Fibroblast of lung (primary cell): ENCODE measurements at regions not wholly inside any gene's neighbourhood (a gene's known extent, or its start where the extent isn't known, plus 50 kb on each side); places are given as distances from the start of the nearest gene placed in this dataset.
"Not testable (repeated sequence)": the region's sequence is repeated elsewhere in the genome, so short reads cannot be mapped to it uniquely, and the experiment has no call there.

Experiments
- DNase-seq, 2 donors: peaks; one replicate each; pipeline versions ENCODE4 v3.0.0 to v3.0.0-alpha.2; 2010; ENCODE audit warnings: low read depth in 2 of 2
- H2AFZ ChIP-seq: 2 replicates; pipeline ENCODE4 v1.5.1; 2012; ENCODE audit warnings: low read length, control low read depth, inconsistent platforms
- H3K27ac ChIP-seq: 2 replicates; pipeline ENCODE4 v1.5.1; 2011; ENCODE audit warnings: low read length, control low read depth; ENCODE audit not compliant: insufficient read depth
- H3K27me3 ChIP-seq: 2 replicates; pipeline ENCODE4 v1.5.1; 2011; ENCODE audit warnings: mild to moderate bottlenecking, low read length; ENCODE audit not compliant: control insufficient read depth, insufficient read depth
- H3K36me3 ChIP-seq: 2 replicates; pipeline ENCODE4 v1.5.1; 2011; ENCODE audit warnings: low read length; ENCODE audit not compliant: control insufficient read depth, insufficient read depth
- H3K4me1 ChIP-seq: 2 replicates; pipeline ENCODE4 v1.5.1; 2011; ENCODE audit warnings: low read length; ENCODE audit not compliant: control insufficient read depth, insufficient read depth; ENCODE audit errors: extremely low read depth
- H3K4me2 ChIP-seq: 2 replicates; pipeline ENCODE4 v1.5.1; 2011; ENCODE audit warnings: low read length, control low read depth; ENCODE audit not compliant: insufficient read depth; ENCODE audit errors: extremely low read depth
- H3K4me3 ChIP-seq, 4 experiments: fragments of 200-600 bp in 1 of 4; sonication (generic) in 1 of 4; replicated peaks in 1 of 4; 2 replicates each; pipeline ENCODE4 v1.5.1; 2011 to 2016; ENCODE audit warnings: low read length in 4 of 4, low read depth in 3 of 4, mild to moderate bottlenecking in 3 of 4, control low read depth in 2 of 4, inconsistent platforms in 1 of 4, mixed read lengths in 1 of 4; ENCODE audit not compliant: insufficient read depth in 1 of 4; ENCODE audit errors: control extremely low read depth in 1 of 4
- H3K79me2 ChIP-seq: 2 replicates; pipeline ENCODE4 v1.5.1; 2012; ENCODE audit warnings: mild to moderate bottlenecking, low read length, inconsistent platforms; ENCODE audit not compliant: control insufficient read depth, insufficient read depth
- H3K9ac ChIP-seq: 2 replicates; pipeline ENCODE4 v1.5.1; 2011; ENCODE audit warnings: mild to moderate bottlenecking, low read length, control low read depth; ENCODE audit not compliant: insufficient read depth
- H3K9me3 ChIP-seq: 2 replicates; pipeline ENCODE4 v1.5.1; 2012; ENCODE audit warnings: low read depth, low read length; ENCODE audit not compliant: control insufficient read depth, insufficient read depth
- H4K20me1 ChIP-seq: 2 replicates; pipeline ENCODE4 v1.5.1; 2011; ENCODE audit warnings: low read length; ENCODE audit not compliant: control insufficient read depth, insufficient read depth; ENCODE audit errors: extremely low read depth
- CTCF ChIP-seq, 2 donors: IDR thresholded peaks in 1 of 2; conservative IDR thresholded peaks in 1 of 2; 1 replicate in 1 of 2; 2 replicates in 1 of 2; pipeline ENCODE4 v1.5.1; 2011 to 2012; ENCODE audit warnings: low read length in 2 of 2, control low read depth in 1 of 2, inconsistent platforms in 1 of 2, low read depth in 1 of 2, mild to moderate bottlenecking in 1 of 2
- EZH2 ChIP-seq: IDR thresholded peaks from 2 replicates; pipeline ENCODE4 v1.5.1; 2012; ENCODE audit warnings: low read length, control low read depth, mild to moderate bottlenecking; ENCODE audit errors: missing control alignments

GRCh38 chr6:2324166-2324953 lies 79.0 kb upstream of the GMDS start:
- no peaks in the 10 kb centered on the region for H3K27me3 ChIP-seq
- DNase-seq, result no peak
- no peaks in the 10 kb centered on the region for H4K20me1 ChIP-seq
- H3K4me2 ChIP-seq, result no peak overlapping the region
- H3K4me3 ChIP-seq, result no peak overlapping the region
- no peaks in the 10 kb centered on the region for H3K79me2 ChIP-seq
- no peak for TF ChIP-seq CTCF (conservative IDR thresholded peaks at IDR 0.05 in 1 of 2, IDR thresholded peaks at IDR 0.05 in 1 of 2; ENCODE audit: low read depth in 1 of 2, low read length in 2 of 2)
- no peaks in the 10 kb centered on the region for H3K4me1 ChIP-seq
- H2AFZ ChIP-seq, result no peak overlapping the region
- H3K27ac ChIP-seq, result no peak overlapping the region
- H3K9ac ChIP-seq, result no peak overlapping the region
- H3K9me3 ChIP-seq, result no peaks in the 10 kb centered on the region
- H3K36me3 ChIP-seq, result no peaks in the 10 kb centered on the region

GRCh38 chr6:2317498-2317897 lies 72.1 kb upstream of the GMDS start:
- H3K27ac ChIP-seq, H3K36me3 ChIP-seq, H2AFZ ChIP-seq, H3K9ac ChIP-seq, H3K27me3 ChIP-seq, H3K4me1 ChIP-seq, H3K4me2 ChIP-seq, H4K20me1 ChIP-seq, H3K9me3 ChIP-seq, H3K4me3 ChIP-seq, DNase-seq, H3K79me2 ChIP-seq: not testable (repeated sequence)

- H4K20me1 ChIP-seq, result no peaks in the 10 kb centered on the region
- no peaks in the 10 kb centered on the region for H3K36me3 ChIP-seq
- TF ChIP-seq EZH2 (no peak), CTCF (conservative IDR thresholded peaks at IDR 0.05 in 1 of 2, IDR thresholded peaks at IDR 0.05 in 1 of 2; ENCODE audit: low read depth in 1 of 2, low read length in 2 of 2) (no peak)
- H3K9ac ChIP-seq, result no peak overlapping the region
- no peak overlapping the region for H2AFZ ChIP-seq
- no peak overlapping the region for H3K4me2 ChIP-seq
- H3K9me3 ChIP-seq, result no peaks in the 10 kb centered on the region
- peak in 1 of 2 donors; percentile 12 for DNase-seq
- H3K79me2 ChIP-seq, result no peaks in the 10 kb centered on the region
- H3K27me3 ChIP-seq, result no peaks in the 10 kb centered on the region
- H3K27ac ChIP-seq, result no peak overlapping the region
- H3K4me1 ChIP-seq, result no peaks in the 10 kb centered on the region
- H3K4me3 ChIP-seq, result no peak overlapping the region
Observed at GRCh38 chr6:2314641-2315040, 69.2 kb upstream of the GMDS start.
